Lower lobe of right lung (tissue), 2 donors: ENCODE measurements at regions not wholly inside any gene's neighbourhood (a gene's known extent, or its start where the extent isn't known, plus 50 kb on each side); places are given as distances from the start of the nearest gene placed in this dataset.

Source experiments
- ATAC-seq, 2 donors: fragments of 200-7000 bp; cut with Tn5 transposase; one replicate each; pipeline ENCODE4 v1.9.1; 2020 to 2022; ENCODE audit warnings: mild to moderate bottlenecking in 2 of 2, moderate library complexity in 2 of 2
- DNase-seq: peaks from one replicate; pipeline ENCODE4 v3.0.0-alpha.2; 2020
- H3K27ac ChIP-seq: fragments of 200-600 bp; one replicate; pipeline ENCODE4 v1.8.0; 2022
- H3K27me3 ChIP-seq: fragments of 200-600 bp; one replicate; pipeline ENCODE4 v1.8.0; 2022; ENCODE audit warnings: low read depth
- H3K36me3 ChIP-seq: fragments of 200-600 bp; one replicate; pipeline ENCODE4 v1.8.0; 2022; ENCODE audit warnings: mild to moderate bottlenecking
- H3K4me1 ChIP-seq: fragments of 200-600 bp; one replicate; pipeline ENCODE4 v1.8.0; 2022
- H3K4me3 ChIP-seq: fragments of 200-600 bp; one replicate; pipeline ENCODE4 v1.8.0; 2022; ENCODE audit warnings: mild to moderate bottlenecking
- H3K9me3 ChIP-seq: fragments of 200-600 bp; one replicate; pipeline ENCODE4 v1.8.0; 2022
- intact Hi-C: fragments of 100-400 bp; cut with DNase I; formaldehyde crosslinking; loops from one replicate; pipeline ENCODE4 v1.11.0; 2022
- TF ChIP-seq, protein P1 (sequence below): fragments of 200-600 bp; IDR thresholded peaks from one replicate; pipeline ENCODE4 v1.8.0; 2022; ENCODE audit warnings: antibody characterized with exemption, mild to moderate bottlenecking
- donor health status: DM: no; HTN: yes; CAD: no; lungs with severe emphysema.

DNA sequence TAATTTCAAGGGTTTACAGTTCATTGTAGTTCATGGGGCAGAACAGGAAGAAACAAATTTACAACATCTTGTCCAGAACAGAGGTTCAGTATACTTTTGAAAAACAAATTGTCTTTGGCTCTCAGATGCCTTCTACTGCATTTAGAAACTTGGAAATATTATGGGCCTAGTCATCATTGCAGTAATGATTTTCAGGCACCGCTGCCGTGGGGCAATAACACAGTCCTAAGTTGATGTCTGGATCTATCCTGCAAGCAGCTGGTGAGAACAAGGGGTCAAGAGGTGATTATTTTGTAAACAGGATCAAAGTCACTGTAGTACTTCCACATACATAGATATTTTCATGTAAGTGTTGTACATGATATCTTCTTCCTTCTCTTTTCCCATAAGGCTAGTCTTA, 82.5 kb upstream of the CAST start:
- Histone ChIP-seq H3K9me3 (no peaks in the 10 kb centered on the region), H3K4me3 (no peak overlapping the region), H3K27me3 (no peaks in the 10 kb centered on the region), H3K36me3 (no peaks in the 10 kb centered on the region), H3K27ac (no peak overlapping the region), H3K4me1 (no peaks in the 10 kb centered on the region)
- intact Hi-C loops, result no loop called here
- DNase-seq (no peak), ATAC-seq (no peak)
- TF ChIP-seq, protein P1, sequence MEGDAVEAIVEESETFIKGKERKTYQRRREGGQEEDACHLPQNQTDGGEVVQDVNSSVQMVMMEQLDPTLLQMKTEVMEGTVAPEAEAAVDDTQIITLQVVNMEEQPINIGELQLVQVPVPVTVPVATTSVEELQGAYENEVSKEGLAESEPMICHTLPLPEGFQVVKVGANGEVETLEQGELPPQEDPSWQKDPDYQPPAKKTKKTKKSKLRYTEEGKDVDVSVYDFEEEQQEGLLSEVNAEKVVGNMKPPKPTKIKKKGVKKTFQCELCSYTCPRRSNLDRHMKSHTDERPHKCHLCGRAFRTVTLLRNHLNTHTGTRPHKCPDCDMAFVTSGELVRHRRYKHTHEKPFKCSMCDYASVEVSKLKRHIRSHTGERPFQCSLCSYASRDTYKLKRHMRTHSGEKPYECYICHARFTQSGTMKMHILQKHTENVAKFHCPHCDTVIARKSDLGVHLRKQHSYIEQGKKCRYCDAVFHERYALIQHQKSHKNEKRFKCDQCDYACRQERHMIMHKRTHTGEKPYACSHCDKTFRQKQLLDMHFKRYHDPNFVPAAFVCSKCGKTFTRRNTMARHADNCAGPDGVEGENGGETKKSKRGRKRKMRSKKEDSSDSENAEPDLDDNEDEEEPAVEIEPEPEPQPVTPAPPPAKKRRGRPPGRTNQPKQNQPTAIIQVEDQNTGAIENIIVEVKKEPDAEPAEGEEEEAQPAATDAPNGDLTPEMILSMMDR, result no peak

- TF ChIP-seq, protein P1, result no peak
- Histone ChIP-seq H3K27me3 (no peaks in the 10 kb centered on the region), H3K27ac (no peak overlapping the region), H3K4me1 (no peaks in the 10 kb centered on the region), H3K9me3 (no peaks in the 10 kb centered on the region), H3K36me3 (no peaks in the 10 kb centered on the region), H3K4me3 (no peak overlapping the region)
- DNase-seq, result no peak
- no peak for ATAC-seq
- intact Hi-C loops, result no loop called here
Measured at GRCh38 chr5:96582343-96582742, 79.8 kb upstream of the CAST start.

DNA sequence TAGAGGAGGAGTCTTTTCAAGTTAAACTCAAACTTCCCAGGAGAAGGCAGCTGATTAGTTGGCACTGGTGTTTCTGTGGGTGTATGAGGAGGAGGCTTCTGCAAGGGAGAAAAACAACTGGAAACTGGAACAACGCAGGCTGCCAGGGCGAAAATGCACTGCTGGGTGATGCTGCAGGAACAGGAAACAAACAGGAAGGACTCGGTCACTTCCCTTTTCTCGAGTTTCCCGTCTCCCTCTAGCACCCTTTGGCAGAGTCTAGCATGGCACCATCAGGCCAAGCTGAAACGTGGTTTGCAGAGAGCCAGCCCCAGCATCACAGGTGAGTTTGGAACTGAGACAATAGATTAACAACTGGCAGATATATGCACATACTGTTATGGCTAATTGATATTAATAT, 77.5 kb upstream of the CAST start:
- TF ChIP-seq, protein P1, result no peak
- intact Hi-C loops, result no loop called here
- no peak for DNase-seq
- Histone ChIP-seq H3K4me3 (no peak overlapping the region), H3K27ac (no peak overlapping the region), H3K4me1 (no peaks in the 10 kb centered on the region), H3K9me3 (no peaks in the 10 kb centered on the region), H3K27me3 (no peaks in the 10 kb centered on the region), H3K36me3 (no peaks in the 10 kb centered on the region)
- peak in 1 of 2 donors; percentile 39 for ATAC-seq

DNA sequence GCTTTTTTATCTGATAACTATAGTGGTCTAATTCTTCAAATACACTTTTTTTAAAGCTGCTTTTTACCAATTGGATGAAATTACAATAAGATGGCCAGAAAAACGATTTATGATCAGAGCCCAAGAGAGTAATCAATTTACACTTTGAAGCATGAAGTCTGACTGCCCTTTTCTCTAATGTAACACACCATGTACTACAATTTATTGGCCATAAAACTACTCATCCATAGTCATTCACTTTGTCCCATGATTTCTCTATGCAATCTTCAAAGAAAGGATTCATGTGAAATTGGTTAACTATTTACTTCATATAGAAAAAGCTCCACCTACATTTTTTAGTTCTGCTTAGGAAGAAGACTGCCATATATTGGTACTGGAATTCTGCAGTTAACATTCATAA, 73.6 kb upstream of the CAST start:
- Histone ChIP-seq H3K27ac (no peak overlapping the region), H3K27me3 (no peaks in the 10 kb centered on the region), H3K36me3 (no peaks in the 10 kb centered on the region), H3K4me1 (no peaks in the 10 kb centered on the region), H3K9me3 (no peaks in the 10 kb centered on the region), H3K4me3 (no peak overlapping the region)
- intact Hi-C loops, result no loop called here
- no peak for ATAC-seq
- no peak for DNase-seq
- TF ChIP-seq, protein P1, result no peak

- Histone ChIP-seq H3K36me3 (no peaks in the 10 kb centered on the region), H3K9me3 (no peaks in the 10 kb centered on the region), H3K4me3 (no peak overlapping the region), H3K27ac (no peak overlapping the region), H3K27me3 (no peaks in the 10 kb centered on the region), H3K4me1 (no peaks in the 10 kb centered on the region)
- TF ChIP-seq, protein P1, result no peak
- DNase-seq (no peak), ATAC-seq (no peak)
- intact Hi-C loops, result loop anchor here (5.0 kb wide), 1 partner anchor 233 kb away; no protein-coding TSS in a partner anchor
Measured at GRCh38 chr5:96590796-96591195, 71.4 kb upstream of the CAST start.
